Fibroblast of pulmonary artery (primary cell): ENCODE measurements at regions not wholly inside any gene's neighbourhood (a gene's known extent, or its start where the extent isn't known, plus 50 kb on each side); places are given as distances from the start of the nearest gene placed in this dataset.

Experiments used
- DNase-seq: peaks from one replicate; pipeline ENCODE4 v3.0.0-alpha.2; 2010; ENCODE audit warnings: low read depth
- H3K4me3 ChIP-seq: replicated peaks from 2 replicates; pipeline ENCODE4 v1.5.1; 2011; ENCODE audit warnings: low read depth, mild to moderate bottlenecking, control low read depth, low read length, moderate library complexity
- CTCF ChIP-seq: IDR thresholded peaks from 2 replicates; pipeline ENCODE4 v1.5.1; 2011; ENCODE audit warnings: mild to moderate bottlenecking, control low read depth, low read length, inconsistent platforms; ENCODE audit errors: missing control alignments

- DNase-seq = peak; percentile 43
- peak; percentile 27 for TF ChIP-seq CTCF
- no peak overlapping the region for H3K4me3 ChIP-seq
These were observed 91.5 kb upstream of the SCOC start for GRCh38 chr4:140281828-140282552.

GRCh38 chr4:140277576-140277975, 95.9 kb upstream of the SCOC start:
- DNase-seq = no peak
- H3K4me3 ChIP-seq = no peak overlapping the region
- TF ChIP-seq CTCF = no peak

GRCh38 chr4:140271553-140271952, 101.9 kb upstream of the SCOC start:
- no peak for DNase-seq
- no peak overlapping the region for H3K4me3 ChIP-seq
- TF ChIP-seq CTCF = no peak

- TF ChIP-seq CTCF = no peak
- no peak overlapping the region for H3K4me3 ChIP-seq
- DNase-seq = no peak
These were observed 104.1 kb upstream of the SCOC start for GRCh38 chr4:140269369-140269768.

- H3K4me3 ChIP-seq = no peak overlapping the region
- no peak for DNase-seq
- no peak for TF ChIP-seq CTCF
These were observed 105.1 kb upstream of the SCOC start for GRCh38 chr4:140268186-140268841.

GRCh38 chr4:140267576-140267975, 105.9 kb upstream of the SCOC start:
- TF ChIP-seq CTCF = no peak
- no peak for DNase-seq

More at GRCh38 chr4:140267576-140267975, 105.9 kb upstream of the SCOC start:
- no peak overlapping the region for H3K4me3 ChIP-seq
